Activated naive CD4-positive, alpha-beta T cell treated with anti-CD3 and anti-CD28 coated beads, Interleukin-2, amount 50 U/mL, for 24 hours (primary cell): ENCODE measurements at regions not wholly inside any gene's neighbourhood (a gene's known extent, or its start where the extent isn't known, plus 50 kb on each side); places are given as distances from the start of the nearest gene placed in this dataset.

Experiments
- H3K27ac Mint-ChIP-seq: one replicate; pipeline ENCODE4 v1.8.0; 2021; ENCODE audit warnings: mild to moderate bottlenecking, mixed read lengths
- H3K27me3 Mint-ChIP-seq: one replicate; pipeline ENCODE4 v1.8.0; 2021; ENCODE audit warnings: mixed read lengths
- H3K36me3 Mint-ChIP-seq: one replicate; pipeline ENCODE4 v1.8.0; 2021; ENCODE audit warnings: mixed read lengths
- H3K4me1 Mint-ChIP-seq: one replicate; pipeline ENCODE4 v1.8.0; 2021; ENCODE audit warnings: mixed read lengths
- H3K4me3 Mint-ChIP-seq: one replicate; pipeline ENCODE4 v1.8.0; 2021; ENCODE audit warnings: mild to moderate bottlenecking, mixed read lengths
- H3K9me3 Mint-ChIP-seq: one replicate; pipeline ENCODE4 v1.8.0; 2021; ENCODE audit warnings: mixed read lengths

DNA sequence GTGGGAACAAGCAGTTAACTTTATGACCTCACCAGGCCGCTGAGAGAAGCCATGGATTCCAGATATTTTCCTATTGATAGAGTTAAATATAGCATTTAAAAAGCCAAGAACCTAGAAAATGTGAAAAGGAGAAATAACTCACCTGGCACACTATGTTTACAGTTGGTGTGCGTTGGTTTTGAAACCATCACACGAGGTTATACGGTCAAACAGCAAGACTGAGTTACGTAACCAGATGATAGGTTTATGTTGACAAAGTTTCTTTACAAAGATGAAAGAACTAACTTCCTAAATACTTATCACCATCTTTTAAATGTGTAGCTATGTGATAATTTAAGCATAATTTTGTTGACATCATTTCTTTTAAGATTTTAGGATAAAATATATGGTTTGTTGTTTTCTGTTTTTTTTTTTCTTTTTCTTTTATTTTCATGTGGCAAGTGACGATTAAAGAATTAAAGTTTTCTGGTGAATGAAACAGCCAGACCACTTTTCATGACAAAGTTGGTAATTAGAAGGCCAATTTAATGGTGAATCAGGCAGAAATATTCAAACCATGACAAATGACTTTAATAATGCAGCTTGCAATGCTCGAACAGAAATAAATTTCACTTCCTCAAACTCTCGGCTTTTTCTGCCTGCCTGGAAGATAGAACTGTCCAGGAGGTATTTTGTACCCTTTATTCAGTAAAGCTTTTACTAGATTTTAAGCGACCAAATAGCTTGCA, 339.1 kb upstream of the OBI1 start:
- peaks cover 10% of the 10 kb centered on the region for H3K27me3 Mint-ChIP-seq
- H3K36me3 Mint-ChIP-seq: no peaks in the 10 kb centered on the region
- H3K4me3 Mint-ChIP-seq: no peak overlapping the region
- H3K4me1 Mint-ChIP-seq: no peaks in the 10 kb centered on the region
- no peak overlapping the region for H3K27ac Mint-ChIP-seq
- no peaks in the 10 kb centered on the region for H3K9me3 Mint-ChIP-seq

DNA sequence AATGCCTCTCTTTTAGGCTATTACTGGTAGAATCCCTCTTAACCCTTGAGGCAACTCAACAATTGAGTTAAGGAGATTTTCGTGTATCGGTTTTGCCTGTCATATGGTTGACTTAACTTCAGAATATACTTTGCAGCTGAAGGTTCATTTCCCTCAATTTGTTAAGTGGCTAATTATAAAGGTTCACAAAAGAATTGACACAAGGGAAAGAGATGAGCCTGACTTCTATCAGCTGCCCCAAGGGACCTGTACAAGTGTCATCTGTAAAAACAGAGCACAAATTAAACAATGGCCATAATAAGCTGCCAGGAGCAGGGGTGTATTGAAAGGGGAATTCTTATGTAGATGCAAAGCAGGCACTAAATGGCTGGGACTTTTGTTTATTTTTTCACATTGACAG, 334.8 kb upstream of the OBI1 start:
- H3K27ac Mint-ChIP-seq: no peak overlapping the region
- H3K36me3 Mint-ChIP-seq: no peaks in the 10 kb centered on the region
- H3K4me1 Mint-ChIP-seq: no peaks in the 10 kb centered on the region
- peaks cover 11% of the 10 kb centered on the region for H3K27me3 Mint-ChIP-seq
- H3K4me3 Mint-ChIP-seq: no peak overlapping the region
- no peaks in the 10 kb centered on the region for H3K9me3 Mint-ChIP-seq

DNA sequence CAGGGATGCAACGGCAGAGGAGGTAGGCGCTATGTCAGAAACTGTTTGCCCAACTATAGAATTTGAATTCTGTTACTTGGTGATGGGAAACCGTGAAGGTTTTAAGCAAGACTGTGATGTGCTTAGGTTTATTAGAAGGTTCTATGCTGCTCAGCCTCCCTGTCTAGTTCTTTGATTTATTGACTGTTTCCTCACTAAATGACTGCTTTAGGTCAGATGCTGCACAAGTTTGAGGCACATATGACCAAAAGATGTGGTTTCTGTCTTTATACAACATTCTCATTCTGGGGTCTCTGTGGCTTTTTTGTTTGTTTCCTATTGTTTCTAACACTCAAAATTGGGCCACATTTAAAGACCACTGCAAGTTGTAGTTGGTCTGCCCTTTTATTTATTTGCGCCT, 323.0 kb upstream of the OBI1 start:
- Mint-ChIP-seq H3K27me3 (peaks cover 4% of the 10 kb centered on the region), H3K4me3 (no peak overlapping the region), H3K4me1 (no peaks in the 10 kb centered on the region)

DNA sequence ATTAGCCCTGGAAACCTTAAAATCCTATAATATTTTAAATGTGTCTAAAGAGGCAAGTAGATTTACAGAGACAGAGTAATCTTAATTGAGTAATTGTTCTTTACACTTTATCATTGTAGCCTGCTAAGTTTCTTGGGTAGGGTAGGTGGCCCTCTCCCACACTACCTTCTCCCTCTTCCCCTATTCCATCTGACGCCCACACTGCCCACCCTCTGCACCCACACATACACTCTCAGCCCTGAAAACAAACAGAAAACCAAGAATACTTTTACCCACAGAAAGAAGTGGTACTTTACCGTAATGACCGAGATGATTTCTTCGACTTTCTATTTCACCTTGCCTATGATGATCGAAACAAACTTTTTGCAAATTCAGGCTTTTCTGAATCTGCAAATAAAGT, 320.4 kb upstream of the OBI1 start:
- no peak overlapping the region for H3K27ac Mint-ChIP-seq
- H3K4me1 Mint-ChIP-seq: no peaks in the 10 kb centered on the region
- no peak overlapping the region for H3K4me3 Mint-ChIP-seq
- H3K9me3 Mint-ChIP-seq: no peaks in the 10 kb centered on the region
- H3K27me3 Mint-ChIP-seq: peaks cover 15% of the 10 kb centered on the region
- H3K36me3 Mint-ChIP-seq: no peaks in the 10 kb centered on the region

More for the DNA sequence above, 323.0 kb upstream of the OBI1 start:
- H3K36me3 Mint-ChIP-seq: no peaks in the 10 kb centered on the region
- H3K27ac Mint-ChIP-seq: no peak overlapping the region
- H3K9me3 Mint-ChIP-seq: no peaks in the 10 kb centered on the region

DNA sequence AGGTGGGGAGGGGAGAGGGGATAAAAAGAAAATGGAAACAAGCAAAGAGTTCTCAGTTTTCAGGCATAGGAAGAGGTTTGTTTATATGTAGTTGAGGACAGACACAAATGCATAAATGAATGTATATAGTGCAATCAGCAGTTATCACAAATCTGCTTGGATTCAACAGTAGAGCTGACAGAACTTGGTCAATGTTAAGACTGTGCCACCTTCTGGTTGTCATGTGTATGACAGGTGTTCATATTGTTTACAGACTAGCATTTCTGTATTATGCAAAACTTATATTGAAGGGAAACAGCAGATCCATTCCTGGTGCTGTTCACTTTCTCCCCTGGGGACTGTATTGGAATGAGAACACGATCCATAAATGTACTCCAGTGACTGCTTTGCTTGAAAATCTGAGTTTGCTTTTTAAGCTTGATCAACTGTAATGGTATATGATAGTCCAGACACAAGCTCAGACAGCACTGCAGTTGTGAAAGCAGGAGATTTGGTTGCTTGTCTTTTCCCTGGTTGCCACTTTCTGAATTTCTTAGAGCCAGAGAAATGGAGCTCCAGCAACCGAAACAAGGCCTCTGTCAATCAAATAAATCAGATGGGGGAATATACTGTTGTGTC, 319.5 kb upstream of the OBI1 start:
- Mint-ChIP-seq H3K27me3 (peaks cover 15% of the 10 kb centered on the region), H3K27ac (no peak overlapping the region), H3K9me3 (no peaks in the 10 kb centered on the region), H3K36me3 (no peaks in the 10 kb centered on the region), H3K4me3 (no peak overlapping the region), H3K4me1 (no peaks in the 10 kb centered on the region)

DNA sequence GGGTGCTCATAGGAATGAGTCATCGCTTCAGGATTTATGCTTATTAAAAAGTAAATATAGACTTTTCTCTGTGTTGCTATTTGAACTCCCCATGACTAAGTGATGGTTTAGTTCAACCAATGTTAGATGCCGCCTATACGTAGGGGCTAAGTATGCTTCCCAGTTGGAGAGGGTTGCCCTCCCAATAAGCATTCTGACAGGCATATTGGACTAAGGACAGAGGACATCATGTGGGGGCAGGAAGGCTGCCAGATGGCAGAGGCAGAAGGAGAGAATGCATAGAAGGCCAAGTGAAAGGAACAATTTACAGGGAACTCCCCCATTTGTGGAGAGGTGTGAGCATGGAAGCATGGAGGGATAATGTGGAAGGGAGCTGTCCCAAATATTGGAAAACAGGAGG, 318.4 kb upstream of the OBI1 start:
- Mint-ChIP-seq H3K9me3 (no peaks in the 10 kb centered on the region), H3K4me1 (no peaks in the 10 kb centered on the region), H3K36me3 (no peaks in the 10 kb centered on the region), H3K4me3 (no peak overlapping the region), H3K27ac (peak overlapping the region; percentile 6), H3K27me3 (peaks cover 14% of the 10 kb centered on the region)

DNA sequence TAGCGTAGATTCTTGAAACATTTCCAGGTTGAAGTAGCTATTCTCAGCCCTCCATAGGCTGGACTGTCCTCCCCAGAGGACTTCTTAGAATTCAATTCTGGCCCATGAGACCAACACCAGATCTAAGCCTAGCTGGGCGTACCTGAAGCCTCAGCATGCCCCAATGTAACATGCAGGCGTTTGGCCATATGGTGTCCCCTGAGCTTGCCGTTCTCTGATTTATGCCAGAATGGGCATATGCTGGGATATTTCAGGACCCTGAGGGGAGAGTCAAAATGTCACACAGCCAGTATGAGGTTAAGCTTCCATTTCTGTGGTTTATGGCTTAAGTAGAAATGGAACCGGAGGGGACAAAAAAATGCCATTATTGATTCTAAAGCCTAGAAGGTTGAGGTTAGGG, 317.7 kb upstream of the OBI1 start:
- Mint-ChIP-seq H3K27ac (no peak overlapping the region), H3K36me3 (no peaks in the 10 kb centered on the region)

DNA sequence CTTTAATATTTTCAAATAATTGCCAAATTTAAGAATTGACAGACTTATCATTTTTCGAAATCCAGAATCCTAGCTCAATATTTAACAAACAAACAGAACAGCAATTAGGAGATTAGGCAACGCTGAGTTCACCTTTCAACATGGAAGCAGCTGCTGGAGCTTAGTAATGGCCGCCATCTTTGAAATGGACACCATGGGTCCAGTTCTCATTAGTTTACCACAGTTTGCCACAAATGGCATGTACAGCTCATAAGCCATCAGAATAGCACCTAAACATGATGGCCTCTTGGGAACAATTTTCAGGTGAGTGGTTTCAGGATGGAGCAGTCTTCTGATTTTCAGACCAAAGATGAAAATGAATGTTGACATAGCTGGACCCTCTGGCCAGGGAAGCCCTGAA, 313.6 kb upstream of the OBI1 start:
- peaks cover 2% of the 10 kb centered on the region for H3K36me3 Mint-ChIP-seq
- H3K4me1 Mint-ChIP-seq: no peaks in the 10 kb centered on the region
- H3K4me3 Mint-ChIP-seq: no peak overlapping the region
- peaks cover 21% of the 10 kb centered on the region for H3K27me3 Mint-ChIP-seq
- no peaks in the 10 kb centered on the region for H3K9me3 Mint-ChIP-seq
- no peak overlapping the region for H3K27ac Mint-ChIP-seq

More for the DNA sequence above, 317.7 kb upstream of the OBI1 start:
- Mint-ChIP-seq H3K27me3 (peaks cover 17% of the 10 kb centered on the region), H3K9me3 (no peaks in the 10 kb centered on the region), H3K4me1 (no peaks in the 10 kb centered on the region), H3K4me3 (no peak overlapping the region)

DNA sequence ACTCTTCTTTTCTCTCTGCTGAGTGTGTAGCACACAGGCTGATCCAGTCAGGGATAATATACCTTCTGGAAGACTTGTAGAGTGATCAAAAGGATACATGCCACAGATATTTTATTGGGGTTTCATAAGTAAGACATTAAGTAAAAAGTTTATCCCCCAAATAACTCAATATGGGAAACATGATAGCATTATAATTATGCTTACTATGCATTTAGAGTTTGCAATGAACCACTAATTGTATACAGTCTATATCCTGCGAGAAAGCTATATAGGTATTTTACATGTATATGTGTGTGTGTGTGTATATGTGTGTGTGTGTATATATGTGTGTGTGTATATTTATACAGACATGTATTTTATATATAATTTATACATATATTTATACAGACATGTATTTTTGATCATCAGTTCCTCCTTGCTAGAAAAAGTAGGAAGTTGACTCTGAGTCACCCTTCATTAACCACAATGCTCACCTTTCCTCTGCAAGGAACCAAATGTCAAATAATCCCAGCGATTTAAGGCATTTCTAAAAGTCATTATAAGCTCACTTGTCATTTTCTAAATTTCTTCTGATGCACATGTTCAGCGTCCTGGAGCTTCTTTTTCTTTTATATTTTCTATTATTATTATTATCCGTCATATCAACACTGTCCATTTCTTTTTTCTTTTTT, 312.5 kb upstream of the OBI1 start:
- H3K27me3 Mint-ChIP-seq: peaks cover 15% of the 10 kb centered on the region
- no peak overlapping the region for H3K27ac Mint-ChIP-seq
- H3K9me3 Mint-ChIP-seq: no peaks in the 10 kb centered on the region
- no peaks in the 10 kb centered on the region for H3K4me1 Mint-ChIP-seq
- peaks cover 2% of the 10 kb centered on the region for H3K36me3 Mint-ChIP-seq
- no peak overlapping the region for H3K4me3 Mint-ChIP-seq

DNA sequence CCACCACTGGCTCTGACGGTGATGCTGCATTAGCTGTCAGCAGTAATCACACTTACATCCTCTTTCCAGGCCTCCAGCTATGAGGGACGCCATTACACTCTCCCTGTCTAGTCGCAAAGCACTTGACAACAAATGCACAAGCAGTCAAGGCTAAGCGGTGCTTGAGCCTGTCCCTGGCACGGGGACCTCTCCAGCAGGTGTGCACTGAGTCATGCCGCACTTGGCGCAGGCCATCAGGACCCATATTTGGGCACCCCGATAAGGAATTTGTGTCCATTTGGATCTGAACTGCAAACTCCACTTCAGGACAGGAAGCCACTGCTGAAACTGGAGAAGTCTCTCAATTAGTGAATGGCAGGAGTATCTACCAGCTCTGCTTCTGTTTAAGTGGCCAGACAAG, 301.9 kb upstream of the OBI1 start:
- Mint-ChIP-seq H3K4me3 (no peak overlapping the region), H3K27me3 (peaks cover 14% of the 10 kb centered on the region), H3K36me3 (no peaks in the 10 kb centered on the region), H3K9me3 (no peaks in the 10 kb centered on the region), H3K27ac (no peak overlapping the region), H3K4me1 (no peaks in the 10 kb centered on the region)

DNA sequence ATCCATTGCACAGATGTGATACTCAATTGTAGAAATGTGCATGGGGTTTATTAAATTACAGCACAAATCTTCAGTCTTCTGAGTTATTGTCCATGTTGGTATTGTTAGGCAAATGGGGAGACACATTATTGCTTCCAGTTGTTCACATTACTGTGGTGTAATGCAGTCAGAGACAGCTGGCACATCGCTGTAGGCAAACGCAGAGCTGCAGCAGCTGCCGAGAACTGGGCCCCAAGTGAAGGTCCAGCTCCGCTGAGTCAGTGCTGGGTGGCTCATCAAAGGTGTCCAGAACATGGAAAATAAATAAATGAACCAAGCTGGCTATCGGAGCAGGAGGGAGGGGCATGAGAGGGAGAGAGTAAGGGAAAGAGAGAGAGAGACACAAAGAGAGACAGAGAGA, 299.1 kb upstream of the OBI1 start:
- H3K27me3 Mint-ChIP-seq: peaks cover 18% of the 10 kb centered on the region
- no peaks in the 10 kb centered on the region for H3K9me3 Mint-ChIP-seq
- no peak overlapping the region for H3K4me3 Mint-ChIP-seq
- H3K4me1 Mint-ChIP-seq: no peaks in the 10 kb centered on the region
- no peak overlapping the region for H3K27ac Mint-ChIP-seq
- H3K36me3 Mint-ChIP-seq: no peaks in the 10 kb centered on the region

DNA sequence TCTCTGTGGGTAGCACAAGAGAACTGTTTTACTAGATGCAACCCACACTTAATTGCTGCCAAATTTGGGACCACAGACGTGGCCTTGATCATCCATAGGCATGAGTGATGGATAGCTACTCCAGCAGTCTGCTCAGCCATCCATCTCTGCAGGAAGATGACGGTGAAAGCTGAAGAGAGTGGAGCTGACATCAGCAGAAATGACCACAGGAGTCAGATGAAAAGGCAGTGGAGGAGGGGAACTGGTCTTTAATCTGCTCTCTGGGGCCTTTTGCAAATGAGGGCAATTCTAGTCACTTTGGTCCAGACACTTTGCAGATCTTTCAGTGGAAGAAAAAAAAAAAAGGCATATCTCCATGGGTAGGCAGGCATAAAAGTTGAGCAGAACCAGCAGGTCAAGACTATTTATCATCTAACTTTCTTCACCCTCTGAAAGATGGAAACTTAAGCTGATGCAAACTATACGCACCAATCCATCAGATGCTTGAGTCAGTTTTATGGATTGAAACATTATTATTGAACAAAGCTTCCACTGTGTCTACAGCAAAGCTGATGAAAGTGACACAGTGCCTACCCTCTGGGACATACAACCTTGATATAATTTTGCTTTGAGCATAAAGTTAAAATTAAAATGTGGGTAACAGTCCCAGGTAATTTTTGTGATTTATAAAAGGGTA, 281.6 kb upstream of the OBI1 start:
- H3K9me3 Mint-ChIP-seq: no peaks in the 10 kb centered on the region
- H3K4me3 Mint-ChIP-seq: no peak overlapping the region
- no peaks in the 10 kb centered on the region for H3K36me3 Mint-ChIP-seq
- no peak overlapping the region for H3K27ac Mint-ChIP-seq
- H3K4me1 Mint-ChIP-seq: no peaks in the 10 kb centered on the region
- peaks cover 1% of the 10 kb centered on the region for H3K27me3 Mint-ChIP-seq

DNA sequence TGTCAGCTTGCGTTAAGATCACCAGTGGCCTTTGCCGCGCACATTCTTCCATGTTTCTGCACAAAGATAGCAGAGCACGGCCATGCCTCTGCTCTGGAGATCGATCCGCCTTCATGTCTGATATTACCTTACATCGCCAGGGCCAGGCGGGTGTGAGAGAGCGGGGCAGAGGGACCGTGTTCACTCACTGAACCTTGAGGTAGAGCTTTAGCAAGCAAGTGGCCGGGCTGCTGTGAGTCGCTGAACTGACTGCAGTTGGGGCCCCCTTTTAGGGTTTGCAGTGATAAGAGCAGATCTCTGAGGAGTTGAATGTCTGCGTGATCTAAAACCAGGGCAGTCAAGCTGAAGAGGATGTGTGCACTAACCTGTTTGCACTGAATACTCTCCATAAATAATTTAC, 275.4 kb upstream of the OBI1 start:
- H3K27ac Mint-ChIP-seq: no peak overlapping the region
- H3K4me3 Mint-ChIP-seq: no peak overlapping the region
- no peaks in the 10 kb centered on the region for H3K36me3 Mint-ChIP-seq
- peaks cover 4% of the 10 kb centered on the region for H3K9me3 Mint-ChIP-seq
- H3K4me1 Mint-ChIP-seq: no peaks in the 10 kb centered on the region
- H3K27me3 Mint-ChIP-seq: no peaks in the 10 kb centered on the region

DNA sequence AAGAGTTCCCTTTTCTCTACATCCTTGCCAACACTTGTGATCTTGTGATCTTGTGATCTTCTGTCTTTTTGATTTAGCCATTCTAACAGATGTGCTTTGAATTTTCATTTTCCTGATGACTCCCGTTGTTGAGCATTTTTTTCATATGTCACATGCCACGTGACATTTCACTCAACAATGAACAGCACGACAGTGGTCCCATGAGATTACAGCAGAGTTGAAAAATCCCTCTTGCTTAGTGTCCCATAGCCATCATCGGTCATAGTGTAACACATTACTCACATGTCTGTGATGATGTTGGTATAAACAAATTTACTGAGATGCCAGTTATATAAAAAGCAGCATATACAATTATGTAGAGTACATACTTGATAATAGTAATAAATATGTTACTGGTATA, 256.1 kb upstream of the OBI1 start:
- Mint-ChIP-seq H3K4me3 (no peak overlapping the region), H3K36me3 (no peaks in the 10 kb centered on the region), H3K27me3 (peaks cover 2% of the 10 kb centered on the region), H3K4me1 (no peaks in the 10 kb centered on the region), H3K27ac (no peak overlapping the region), H3K9me3 (no peaks in the 10 kb centered on the region)

DNA sequence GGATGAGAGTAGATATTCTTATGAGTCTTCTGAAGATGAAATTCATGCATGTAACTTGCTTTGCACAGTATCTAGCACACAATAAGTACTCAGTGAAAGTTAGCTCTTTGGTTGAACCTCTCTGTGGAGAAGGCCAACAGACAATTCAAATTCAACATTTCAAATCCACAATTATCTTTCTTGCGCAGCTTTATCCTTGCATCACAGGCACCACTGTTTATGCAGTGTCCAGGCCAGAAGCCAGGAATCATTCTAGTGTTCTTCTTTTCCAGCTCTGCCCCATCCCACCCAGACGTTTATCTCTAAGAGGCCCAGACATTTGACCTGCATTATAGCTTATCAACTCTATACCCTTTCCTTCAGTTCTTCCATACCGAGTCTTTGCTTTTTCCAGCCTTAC, 254.7 kb upstream of the OBI1 start:
- H3K4me1 Mint-ChIP-seq: no peaks in the 10 kb centered on the region
- no peaks in the 10 kb centered on the region for H3K36me3 Mint-ChIP-seq
- no peak overlapping the region for H3K27ac Mint-ChIP-seq
- H3K4me3 Mint-ChIP-seq: no peak overlapping the region
- no peaks in the 10 kb centered on the region for H3K9me3 Mint-ChIP-seq
- no peaks in the 10 kb centered on the region for H3K27me3 Mint-ChIP-seq

DNA sequence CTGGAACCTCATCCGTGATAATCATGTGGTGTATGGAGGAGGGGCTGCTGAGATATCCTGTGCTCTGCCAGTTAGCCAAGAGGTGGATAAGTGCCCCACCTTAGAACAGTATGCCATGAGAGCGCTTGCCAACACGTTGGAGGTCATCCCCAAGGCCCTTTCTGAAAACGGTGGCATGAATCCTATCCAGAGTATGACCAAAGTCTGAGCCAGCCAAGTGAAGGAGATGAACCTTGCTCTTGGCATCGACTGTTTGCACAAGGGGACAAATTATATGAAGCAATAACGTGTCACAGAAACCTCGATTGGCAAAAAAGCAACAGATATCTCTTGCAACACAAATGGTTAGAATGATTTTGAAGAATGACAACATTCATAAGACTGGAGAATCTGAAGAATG, 251.2 kb upstream of the OBI1 start:
- H3K27me3 Mint-ChIP-seq: peaks cover 1% of the 10 kb centered on the region
- H3K27ac Mint-ChIP-seq: no peak overlapping the region
- H3K36me3 Mint-ChIP-seq: no peaks in the 10 kb centered on the region
- H3K4me3 Mint-ChIP-seq: no peak overlapping the region
- H3K9me3 Mint-ChIP-seq: no peaks in the 10 kb centered on the region
- no peaks in the 10 kb centered on the region for H3K4me1 Mint-ChIP-seq
